NCI-H1105 (cell line): ENCODE measurements at regions not wholly inside any gene's neighbourhood (a gene's known extent, or its start where the extent isn't known, plus 50 kb on each side); places are given as distances from the start of the nearest gene placed in this dataset.
"Not testable (repeated sequence)": the region's sequence is repeated elsewhere in the genome, so short reads cannot be mapped to it uniquely, and the experiment has no call there.

Experiments used
- DNase-seq: peaks from one replicate; lab custom pipeline; 2025; lab: John Stamatoyannopoulos, UW

- no peak for DNase-seq
Observed at GRCh38 chr10:108966005-108966404, 957.3 kb downstream of the XPNPEP1 start.

DNA sequence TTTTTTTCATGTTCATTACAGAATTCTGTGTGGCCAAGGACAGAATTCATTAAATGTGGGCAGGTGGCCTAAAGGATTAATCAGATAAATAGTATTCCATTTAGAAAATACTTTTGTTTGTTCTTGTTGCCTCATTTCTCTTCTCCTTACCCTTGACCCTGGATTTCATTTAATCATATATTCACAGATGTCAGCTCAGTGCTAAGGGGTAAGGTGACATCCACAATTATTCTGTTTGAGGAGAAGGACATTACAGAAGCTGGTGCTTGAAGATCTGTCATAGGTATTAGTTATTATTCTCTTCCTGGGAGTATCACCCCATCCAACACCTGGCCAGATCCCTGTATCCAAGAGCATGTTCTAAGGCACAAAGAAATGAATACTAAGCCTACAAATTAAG, 961.1 kb downstream of the XPNPEP1 start:
- DNase-seq: no peak

DNA sequence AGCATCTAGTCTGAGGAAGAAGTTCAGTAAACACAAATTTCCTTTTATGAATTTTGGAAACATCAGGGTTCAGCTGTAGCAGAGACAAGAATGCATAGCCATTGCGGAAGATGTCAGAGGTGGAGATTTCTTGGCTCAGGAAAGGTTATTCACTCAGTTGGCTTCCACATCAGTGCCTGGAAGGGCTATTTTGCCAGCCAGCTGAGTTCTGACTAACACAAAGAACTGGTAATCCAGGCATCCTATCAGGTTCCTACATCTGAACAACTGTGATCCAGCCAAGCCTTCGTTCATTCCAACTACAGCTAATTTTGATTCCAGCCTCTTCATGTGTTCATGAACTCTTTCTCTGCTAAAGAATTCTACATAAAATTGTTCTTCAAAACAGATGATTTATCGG, 965.6 kb downstream of the XPNPEP1 start:
- no peak for DNase-seq

GRCh38 chr10:108956149-108956548, 967.2 kb downstream of the XPNPEP1 start:
- DNase-seq: no peak

- DNase-seq: not testable (repeated sequence)
Observed at GRCh38 chr10:108920029-108920428, 1003.3 kb downstream of the XPNPEP1 start.

DNA sequence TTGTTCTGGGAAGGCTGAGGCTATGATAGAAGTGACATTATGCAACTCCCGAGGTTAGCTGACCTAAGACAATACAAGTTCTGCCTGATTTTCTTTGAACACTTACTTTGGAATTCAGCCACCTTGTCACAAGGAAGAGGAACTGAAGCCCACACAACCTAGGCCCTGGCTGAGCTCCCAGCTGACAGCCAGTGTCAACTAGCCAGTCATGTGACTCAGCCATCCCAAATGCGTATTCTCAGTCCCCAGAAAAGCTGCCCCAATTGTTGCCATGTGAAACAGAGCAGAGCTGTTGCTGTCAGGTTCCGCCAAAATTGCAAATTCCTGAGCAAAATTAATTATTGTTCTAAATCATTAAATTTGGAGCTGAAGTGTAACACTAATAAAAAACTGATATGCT, 1010.0 kb downstream of the XPNPEP1 start:
- no peak for DNase-seq

DNA sequence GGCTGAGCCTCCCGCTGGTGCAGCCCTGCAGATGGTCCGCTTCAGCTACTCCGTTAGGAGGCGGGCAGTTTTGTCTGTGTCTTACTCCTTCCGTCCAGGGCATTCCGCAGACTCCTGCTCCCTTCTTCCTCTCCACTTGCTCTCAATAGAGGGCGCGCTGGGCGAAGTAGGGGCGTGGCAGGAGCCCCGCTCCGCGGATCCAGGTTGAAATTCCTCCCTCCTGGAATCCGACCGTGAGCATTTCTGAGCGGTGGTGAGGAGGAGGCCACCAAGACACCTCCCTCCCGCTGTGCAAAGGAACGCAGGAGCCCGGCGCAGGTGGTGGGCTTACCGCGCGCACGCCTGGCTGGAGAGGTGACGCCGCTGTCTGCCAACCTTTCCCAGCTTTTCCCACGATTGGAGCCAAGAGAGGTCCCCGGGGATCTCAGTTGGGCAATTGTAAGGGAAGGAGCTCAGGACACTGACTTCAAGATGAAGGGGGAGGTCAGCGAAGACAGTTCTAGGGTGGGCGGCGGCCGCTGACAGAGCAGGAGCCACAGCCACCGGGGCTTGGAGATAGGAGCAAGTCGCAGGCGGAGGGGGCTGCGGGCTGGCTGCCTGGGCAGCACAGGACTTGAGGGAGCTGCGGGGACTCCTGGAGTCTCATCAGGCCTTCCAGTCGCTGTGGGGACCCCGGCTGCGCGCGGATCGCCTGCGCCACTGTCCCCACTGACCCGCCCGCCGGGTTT, 1011.3 kb downstream of the XPNPEP1 start:
- peak; percentile 30 for DNase-seq

DNA sequence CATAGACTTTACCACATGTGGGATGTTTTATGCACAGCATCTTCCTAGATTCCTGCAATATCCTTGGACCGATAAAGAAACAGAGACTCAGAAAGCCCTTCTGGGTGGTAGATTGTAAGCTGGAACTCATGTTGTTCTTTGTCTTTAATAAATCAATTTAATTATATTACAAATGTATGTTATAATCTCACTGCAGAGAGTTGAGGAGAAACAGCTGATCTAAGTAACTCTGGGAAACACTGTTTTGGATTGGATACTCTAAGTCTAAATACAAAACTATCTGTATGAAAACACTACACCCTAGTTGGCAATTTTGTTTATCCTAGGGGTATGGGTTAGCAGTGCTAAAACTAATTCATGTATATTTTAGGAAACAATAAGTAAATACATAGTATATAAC, 1015.2 kb downstream of the XPNPEP1 start:
- no peak for DNase-seq

- no peak for DNase-seq
Observed at GRCh38 chr10:108905821-108906220, 1017.5 kb downstream of the XPNPEP1 start.

DNA sequence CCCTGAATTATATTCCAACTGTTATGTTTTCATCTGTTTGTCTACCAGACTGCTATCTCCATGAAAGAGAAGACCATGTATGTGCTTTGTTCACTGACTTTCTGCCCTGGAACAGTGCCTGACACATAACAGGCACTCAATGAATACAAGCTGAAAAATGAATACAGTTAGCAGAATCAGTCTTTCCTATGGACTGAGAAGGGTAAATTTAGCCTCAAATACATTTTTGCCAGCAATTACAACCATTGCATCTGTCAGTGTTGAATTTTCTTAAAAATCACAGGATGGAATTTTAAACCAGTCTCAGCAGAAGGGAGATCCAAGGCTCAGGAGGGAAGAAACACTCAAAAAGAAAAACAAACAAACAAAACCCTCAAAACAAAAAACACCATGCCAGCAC, 1018.1 kb downstream of the XPNPEP1 start:
- DNase-seq: no peak

- DNase-seq: peak; percentile 12
Observed at GRCh38 chr10:108904163-108904838, 1019.0 kb downstream of the XPNPEP1 start.

DNA sequence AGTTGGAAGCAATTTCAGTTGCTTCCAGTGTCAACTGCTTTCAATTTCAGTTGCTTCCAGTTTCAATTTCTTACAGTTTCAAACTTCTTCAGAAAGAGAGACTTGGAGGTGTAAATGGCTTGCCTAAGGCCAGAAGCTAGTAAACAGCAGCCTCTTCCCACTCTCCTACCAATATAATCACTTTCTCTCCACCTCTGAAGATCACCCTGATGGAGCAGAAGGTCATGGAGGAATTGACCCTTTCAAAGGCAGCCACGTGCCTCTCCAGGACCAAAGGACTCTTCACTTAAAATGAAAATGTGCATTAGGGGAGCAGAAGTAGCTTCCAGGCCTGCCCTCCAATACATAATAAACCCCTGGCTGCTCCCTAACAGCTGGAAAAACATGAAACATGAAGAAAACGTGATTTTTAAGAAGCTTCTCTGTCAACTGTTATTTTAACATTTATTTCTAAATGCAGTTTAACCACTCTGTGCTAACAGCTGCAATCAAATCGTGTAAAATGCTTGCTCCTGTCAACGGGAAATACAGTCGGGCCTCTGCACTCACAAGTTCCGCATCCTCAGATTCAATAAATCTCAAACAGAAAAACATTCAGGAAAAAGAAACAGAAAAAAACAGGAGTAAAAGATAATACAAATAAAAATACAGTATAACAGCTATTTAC, 1020.6 kb downstream of the XPNPEP1 start:
- DNase-seq: no peak

DNA sequence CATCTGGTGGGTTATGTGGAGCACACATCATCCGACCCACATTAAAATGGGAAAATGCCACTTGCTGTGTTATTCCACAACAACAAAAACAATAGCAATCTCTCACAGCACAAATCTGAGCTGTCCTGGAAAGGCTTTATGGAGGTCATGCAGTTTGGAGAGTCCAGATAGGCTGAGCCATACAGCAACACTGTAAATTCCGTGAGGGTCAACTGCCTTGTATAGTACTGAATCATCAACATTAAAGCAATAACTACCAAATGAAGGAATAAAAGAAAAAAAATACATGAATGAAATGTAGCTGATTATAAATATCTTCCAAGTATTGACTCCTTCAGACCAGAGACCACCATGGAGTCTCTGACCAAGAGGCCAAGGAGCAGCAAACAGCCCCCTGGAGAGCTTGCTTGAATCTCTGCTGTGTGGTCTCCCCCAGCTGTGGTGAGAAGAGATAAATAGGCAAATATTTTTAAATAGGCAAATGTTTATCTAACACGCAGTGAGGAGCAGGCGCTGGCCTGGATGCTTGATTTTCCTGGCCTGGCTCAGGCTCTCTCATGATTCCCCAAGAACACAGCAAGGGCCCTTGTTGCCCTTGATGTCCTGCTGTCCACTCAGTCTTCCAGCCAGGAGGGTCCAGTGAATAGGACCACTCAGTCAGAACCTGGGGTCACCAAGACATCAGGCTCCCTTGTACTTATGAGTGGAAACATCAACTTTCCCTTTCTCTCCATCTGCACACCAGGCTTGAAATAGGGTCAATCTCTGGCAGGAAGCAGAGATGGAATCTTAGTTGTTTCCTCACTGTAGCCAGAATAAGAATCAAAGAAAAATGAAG, 1021.3 kb downstream of the XPNPEP1 start:
- no peak for DNase-seq

- no peak for DNase-seq
Observed at GRCh38 chr10:108899670-108900069, 1023.6 kb downstream of the XPNPEP1 start.

GRCh38 chr10:108894402-108895301, 1028.7 kb downstream of the XPNPEP1 start:
- DNase-seq: no peak

- no peak for DNase-seq
Observed at GRCh38 chr10:108877095-108877561, 1046.2 kb downstream of the XPNPEP1 start.

DNA sequence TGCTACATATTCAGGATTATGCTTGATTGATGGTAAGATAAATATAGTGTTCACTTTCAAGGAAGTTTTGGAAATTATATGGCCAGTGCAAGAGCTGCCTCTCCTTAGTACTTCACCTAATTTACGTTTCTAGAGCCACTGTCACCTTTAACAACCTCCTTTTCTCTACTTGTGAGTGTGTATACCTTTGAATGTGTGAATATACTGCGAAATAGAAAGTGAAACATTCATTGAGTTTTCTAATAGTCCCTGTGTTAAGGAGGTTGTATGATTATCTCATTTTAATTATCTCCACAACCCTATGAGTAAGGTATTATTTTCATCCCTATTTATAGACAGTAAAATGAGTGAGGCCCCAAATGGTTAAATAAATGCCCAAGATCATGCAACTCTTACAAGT, 1050.5 kb downstream of the XPNPEP1 start:
- DNase-seq: no peak

DNA sequence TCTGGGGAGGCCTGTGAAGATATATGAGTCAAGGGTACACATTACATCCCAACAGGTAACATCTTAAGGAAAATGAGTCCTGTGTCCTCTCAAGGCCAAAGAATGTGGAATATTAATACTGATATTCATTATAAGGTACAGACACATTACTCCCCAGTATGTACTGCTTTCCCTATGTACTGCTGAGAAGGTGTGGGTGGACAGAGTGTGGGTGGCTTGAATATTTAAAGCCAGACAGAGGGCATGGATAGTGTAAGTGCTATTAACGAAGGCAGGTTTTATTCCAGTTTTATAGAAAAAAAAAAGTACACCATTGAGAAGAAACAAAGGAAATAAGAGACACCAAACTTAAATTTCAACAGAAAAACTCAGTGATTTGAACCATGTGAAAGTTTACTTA, 1054.4 kb downstream of the XPNPEP1 start:
- no peak for DNase-seq

- no peak for DNase-seq
Observed at GRCh38 chr10:108862676-108863350, 1060.5 kb downstream of the XPNPEP1 start.

DNA sequence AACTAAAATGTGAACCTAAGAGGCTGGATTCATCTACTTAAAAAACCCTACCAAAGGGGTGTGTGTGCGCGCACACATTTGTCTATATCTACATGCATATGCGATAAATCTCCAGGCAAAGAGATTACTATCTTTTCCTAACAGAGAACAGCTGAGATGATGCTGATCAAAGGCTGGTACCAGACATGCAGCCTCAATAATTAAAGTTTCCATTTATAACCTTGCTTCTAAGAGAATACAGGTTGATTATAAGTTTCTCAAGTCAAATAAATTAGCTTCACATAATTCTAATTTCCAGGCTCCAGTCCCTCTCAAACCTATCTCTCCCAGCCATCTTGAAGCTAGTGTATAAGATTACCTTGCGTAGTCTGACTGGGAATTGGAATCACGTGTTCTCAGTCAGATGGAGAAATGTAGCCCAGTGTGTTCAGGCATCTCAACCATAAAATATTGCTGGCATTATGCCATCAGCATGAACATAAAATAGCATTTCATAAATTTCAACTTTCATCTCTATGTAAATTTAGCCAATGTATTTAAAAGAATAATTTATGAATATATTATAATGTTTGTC, 1062.0 kb downstream of the XPNPEP1 start:
- DNase-seq: no peak
